Endothelial cell of umbilical vein (primary cell): ENCODE measurements at regions not wholly inside any gene's neighbourhood (a gene's known extent, or its start where the extent isn't known, plus 50 kb on each side); places are given as distances from the start of the nearest gene placed in this dataset.

Experiments used
- BruUV-seq: library from RNA; stranded (reverse); fragments of 400-500 nt; replicated peaks from 2 replicates; lab custom pipeline; 2021; lab: Mats Ljungman, UMichigan
- CTCF ChIA-PET: fragments of 300-600, 350-600 bp; sonication (Branson Sonifier 250); formaldehyde crosslinking; loops from one replicate; lab custom pipeline; 2021; ENCODE audit warnings: antibody characterized with exemption, inconsistent platforms; lab: Charles Lee
- POLR2A ChIA-PET: fragments of 300-600, 350-600 bp; sonication (Branson Sonifier 250); formaldehyde crosslinking; loops from one replicate; lab custom pipeline; 2021; ENCODE audit warnings: antibody characterized with exemption, inconsistent platforms; lab: Charles Lee
- DNase-seq: peaks from one replicate; pipeline ENCODE4 v3.0.0-alpha.2; 2011; ENCODE audit warnings: low read depth, low spot score
- FAIRE-seq: peaks from 2 replicates; lab custom pipeline; 2011; peaks lifted over from hg19 to GRCh38; lab: Jason Lieb, UNC
- H2AFZ ChIP-seq: 2 replicates; pipeline ENCODE4 v1.6.0; 2012; ENCODE audit warnings: low read depth, low read length, control low read depth, inconsistent platforms
- H3K27ac ChIP-seq: 2 replicates; pipeline ENCODE4 v1.5.1; 2011; ENCODE audit warnings: low read depth, mild to moderate bottlenecking, control low read depth, low read length, moderate library complexity; ENCODE audit not compliant: insufficient read depth
- H3K27me3 ChIP-seq, 2 experiments: 2 replicates each; pipeline versions ENCODE4 v1.6.0 to v1.6.1; 2011; ENCODE audit warnings: low read length in 2 of 2, mixed read lengths in 1 of 2; ENCODE audit not compliant: control insufficient read depth in 2 of 2, insufficient read depth in 2 of 2
- H3K36me3 ChIP-seq, 2 experiments: 2 replicates in 1 of 2; 3 replicates in 1 of 2; pipeline ENCODE4 v1.5.1; 2011; ENCODE audit warnings: low read length in 2 of 2, mild to moderate bottlenecking in 1 of 2, moderate library complexity in 1 of 2; ENCODE audit not compliant: control insufficient read depth in 2 of 2, insufficient read depth in 2 of 2; ENCODE audit errors: extremely low read depth in 1 of 2
- H3K4me1 ChIP-seq: 3 replicates; pipeline ENCODE4 v1.5.1; 2011; ENCODE audit warnings: mild to moderate bottlenecking, low read length; ENCODE audit not compliant: control insufficient read depth, insufficient read depth; ENCODE audit errors: extremely low read depth
- H3K4me2 ChIP-seq: 2 replicates; pipeline ENCODE4 v1.6.1; 2011; ENCODE audit warnings: low read length, control low read depth, mixed read lengths; ENCODE audit not compliant: insufficient read depth
- H3K4me3 ChIP-seq, 3 experiments: fragments of 200-600 bp in 1 of 3; sonication (generic), shearing (Covaris generic) in 1 of 3; replicated peaks in 1 of 3; 2 replicates each; pipeline ENCODE4 v1.5.1; 2011 to 2016; ENCODE audit warnings: control low read depth in 3 of 3, low read length in 3 of 3, mild to moderate bottlenecking in 2 of 3, inconsistent platforms in 1 of 3, low read depth in 1 of 3, moderate library complexity in 1 of 3; ENCODE audit not compliant: insufficient read depth in 1 of 3
- H3K79me2 ChIP-seq: 2 replicates; pipeline ENCODE4 v1.6.0; 2012; ENCODE audit warnings: low read length, inconsistent platforms; ENCODE audit not compliant: control insufficient read depth, insufficient read depth
- H3K9ac ChIP-seq: replicated peaks from 2 replicates; pipeline ENCODE3; 2011; ENCODE audit warnings: low read length, control low read depth; ENCODE audit not compliant: insufficient read depth; ENCODE audit errors: extremely low read depth
- H3K9me1 ChIP-seq: replicated peaks from 3 replicates; pipeline ENCODE4 v1.6.0; 2011; ENCODE audit warnings: mild to moderate bottlenecking, low read length; ENCODE audit not compliant: control insufficient read depth, insufficient read depth; ENCODE audit errors: extremely low read depth
- H3K9me3 ChIP-seq: replicated peaks from 2 replicates; pipeline ENCODE4 v1.5.1; 2012; ENCODE audit warnings: low read length, inconsistent platforms; ENCODE audit not compliant: control insufficient read depth, insufficient read depth
- H4K20me1 ChIP-seq: replicated peaks from 2 replicates; pipeline ENCODE3; 2011; ENCODE audit warnings: mild to moderate bottlenecking, low read length; ENCODE audit not compliant: control insufficient read depth, insufficient read depth; ENCODE audit errors: extremely low read depth
- CTCF ChIP-seq, 2 donors: IDR thresholded peaks; 1 replicate in 1 of 2; 2 replicates in 1 of 2; pipeline ENCODE4 v1.5.1; 2011; ENCODE audit warnings: low read length in 2 of 2, mild to moderate bottlenecking in 2 of 2, moderate library complexity in 2 of 2, control low read depth in 1 of 2, inconsistent platforms in 1 of 2, low read depth in 1 of 2; ENCODE audit not compliant: insufficient read depth in 1 of 2; ENCODE audit errors: extremely low read depth in 1 of 2
- EZH2 ChIP-seq: IDR thresholded peaks from 2 replicates; pipeline ENCODE4 v1.6.1; 2012; ENCODE audit warnings: borderline replicate concordance, low read depth, mild to moderate bottlenecking, moderate library complexity, low read length, inconsistent platforms; ENCODE audit not compliant: severe bottlenecking
- FOS ChIP-seq: IDR thresholded peaks from 2 replicates; pipeline ENCODE4 v1.6.1; 2011; ENCODE audit warnings: mild to moderate bottlenecking, low read length, moderate library complexity, borderline replicate concordance; ENCODE audit not compliant: insufficient read depth
- GATA2 ChIP-seq: IDR thresholded peaks from 2 replicates; pipeline ENCODE4 v1.7.0; 2011; ENCODE audit warnings: low read depth, mild to moderate bottlenecking, moderate library complexity, mixed read lengths, low read length; ENCODE audit not compliant: insufficient read length, insufficient read depth
- JUN ChIP-seq: IDR thresholded peaks from 2 replicates; pipeline ENCODE4 v1.6.1; 2011; ENCODE audit warnings: borderline replicate concordance, low read depth; ENCODE audit not compliant: insufficient read length, insufficient read depth
- MAX ChIP-seq: IDR thresholded peaks from 2 replicates; pipeline ENCODE4 v1.6.1; 2011; ENCODE audit not compliant: insufficient read depth, insufficient read length
- MYC ChIP-seq: IDR thresholded peaks from one replicate; pipeline ENCODE4 v1.6.1; 2011; ENCODE audit warnings: mild to moderate bottlenecking, low read depth, low read length
- POLR2A ChIP-seq: IDR thresholded peaks from 2 replicates; pipeline ENCODE4 v1.6.1; 2012; ENCODE audit warnings: low read depth, mild to moderate bottlenecking, control low read depth, low read length
- POLR2AphosphoS5 ChIP-seq: IDR thresholded peaks from 2 replicates; pipeline ENCODE4 v1.6.1; 2012; ENCODE audit warnings: low read depth, mild to moderate bottlenecking, control low read depth, low read length, moderate library complexity; ENCODE audit not compliant: insufficient read depth
- dilution Hi-C: fragments of 300-500 bp; cut with MboI; formaldehyde crosslinking; loops from one replicate; pipeline ENCODE4 v1.15.0; 2019; ENCODE audit warnings: low sequenced_read_pairs; ENCODE audit not compliant: extremely low pct_ligation_motif_present
- intact Hi-C: fragments of 100-400 bp; cut with micrococcal nuclease; formaldehyde crosslinking; loops from one replicate; pipeline ENCODE4 v1.10.0; 2022

GRCh38 chr4:31141095-31141831 lies 421.1 kb downstream of the PCDH7 start:
- no peaks in the 10 kb centered on the region for H3K27me3 ChIP-seq
- no peaks in the 10 kb centered on the region for H3K79me2 ChIP-seq
- no peak overlapping the region for H3K4me3 ChIP-seq
- H3K9me3 ChIP-seq = no peaks in the 10 kb centered on the region
- POLR2A ChIA-PET = no interaction called here
- intact Hi-C loops (no loop called here), dilution Hi-C loops (no loop called here)
- no TSS peak for BruUV-seq
- FAIRE-seq (no peak), DNase-seq (no peak)
- H3K4me2 ChIP-seq = no peak overlapping the region
- no peak overlapping the region for H3K9ac ChIP-seq
- H3K9me1 ChIP-seq = no peaks in the 10 kb centered on the region
- CTCF ChIA-PET = no interaction called here
- no peak overlapping the region for H2AFZ ChIP-seq
- TF ChIP-seq JUN (no peak), CTCF (IDR thresholded peaks at IDR 0.05; ENCODE audit: extremely low read depth in 1 of 2, insufficient read depth in 1 of 2, low read depth in 1 of 2, low read length in 2 of 2) (no peak), MYC (no peak), POLR2A (no peak), MAX (no peak), POLR2AphosphoS5 (no peak), GATA2 (no peak), EZH2 (no peak), FOS (no peak)
- no peaks in the 10 kb centered on the region for H3K36me3 ChIP-seq
- no peaks in the 10 kb centered on the region for H3K4me1 ChIP-seq
- no peaks in the 10 kb centered on the region for H4K20me1 ChIP-seq
- no peak overlapping the region for H3K27ac ChIP-seq
